ENCODE measurements at regions not wholly inside any gene's neighbourhood (a gene's known extent, or its start where the extent isn't known, plus 50 kb on each side); places are given as distances from the start of the nearest gene placed in this dataset.

DNA sequence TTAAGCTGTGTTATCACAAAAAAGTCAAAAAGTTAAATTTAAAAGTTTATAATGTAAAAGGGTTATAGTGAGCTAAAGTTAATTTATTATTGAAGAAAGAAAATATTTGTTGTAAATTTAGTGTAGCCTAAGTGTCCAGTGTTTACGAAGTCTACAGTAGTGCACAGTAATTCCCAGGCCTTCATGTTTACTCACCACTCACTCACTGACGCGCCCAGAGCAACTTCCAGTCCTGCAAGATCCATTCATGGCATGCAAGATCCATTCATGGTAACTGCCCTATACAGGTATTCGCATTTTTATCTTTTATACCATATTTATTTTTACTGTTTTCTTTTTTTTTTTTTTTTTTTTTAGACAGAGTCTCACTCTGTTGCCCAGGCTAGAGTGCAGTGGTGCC is 69.5 kb downstream of the TPRA1 start:
- ATAC-seq (no peak), DNase-seq (no peak)
- H3K27me3 ChIP-seq = peaks cover 0 to 16% (median under 1%) of the 10 kb centered on the region in 9 donors
- no peaks in the 10 kb centered on the region for H3K36me3 ChIP-seq
- intact Hi-C loops (cut with DNase I) = no loop called here
- no peak overlapping the region for H3K27ac ChIP-seq
- no peaks in the 10 kb centered on the region for H3K4me1 ChIP-seq
- no peak overlapping the region for H3K4me3 ChIP-seq
- TF ChIP-seq POLR2A (IDR thresholded peaks at IDR 0.05) = no peak
- TF ChIP-seq, protein P1, sequence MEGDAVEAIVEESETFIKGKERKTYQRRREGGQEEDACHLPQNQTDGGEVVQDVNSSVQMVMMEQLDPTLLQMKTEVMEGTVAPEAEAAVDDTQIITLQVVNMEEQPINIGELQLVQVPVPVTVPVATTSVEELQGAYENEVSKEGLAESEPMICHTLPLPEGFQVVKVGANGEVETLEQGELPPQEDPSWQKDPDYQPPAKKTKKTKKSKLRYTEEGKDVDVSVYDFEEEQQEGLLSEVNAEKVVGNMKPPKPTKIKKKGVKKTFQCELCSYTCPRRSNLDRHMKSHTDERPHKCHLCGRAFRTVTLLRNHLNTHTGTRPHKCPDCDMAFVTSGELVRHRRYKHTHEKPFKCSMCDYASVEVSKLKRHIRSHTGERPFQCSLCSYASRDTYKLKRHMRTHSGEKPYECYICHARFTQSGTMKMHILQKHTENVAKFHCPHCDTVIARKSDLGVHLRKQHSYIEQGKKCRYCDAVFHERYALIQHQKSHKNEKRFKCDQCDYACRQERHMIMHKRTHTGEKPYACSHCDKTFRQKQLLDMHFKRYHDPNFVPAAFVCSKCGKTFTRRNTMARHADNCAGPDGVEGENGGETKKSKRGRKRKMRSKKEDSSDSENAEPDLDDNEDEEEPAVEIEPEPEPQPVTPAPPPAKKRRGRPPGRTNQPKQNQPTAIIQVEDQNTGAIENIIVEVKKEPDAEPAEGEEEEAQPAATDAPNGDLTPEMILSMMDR (IDR thresholded peaks at IDR 0.05) = no peak
- WGBS, 4 donors = 89 to 91% (median 90%) methylated on average over 4 of the region's 4 CpGs
- peaks cover 0 to 13% (median 0%) of the 10 kb centered on the region in 12 donors for H3K9me3 ChIP-seq

- 81 to 91% (median 85%) methylated on average over 4 of the region's 4 CpGs for WGBS, 4 donors
- DNase-seq = no peak
- TF ChIP-seq, protein P1 (IDR thresholded peaks at IDR 0.05) = no peak
These were observed 72.0 kb downstream of the TPRA1 start for GRCh38 chr3:127518456-127519081.

DNA sequence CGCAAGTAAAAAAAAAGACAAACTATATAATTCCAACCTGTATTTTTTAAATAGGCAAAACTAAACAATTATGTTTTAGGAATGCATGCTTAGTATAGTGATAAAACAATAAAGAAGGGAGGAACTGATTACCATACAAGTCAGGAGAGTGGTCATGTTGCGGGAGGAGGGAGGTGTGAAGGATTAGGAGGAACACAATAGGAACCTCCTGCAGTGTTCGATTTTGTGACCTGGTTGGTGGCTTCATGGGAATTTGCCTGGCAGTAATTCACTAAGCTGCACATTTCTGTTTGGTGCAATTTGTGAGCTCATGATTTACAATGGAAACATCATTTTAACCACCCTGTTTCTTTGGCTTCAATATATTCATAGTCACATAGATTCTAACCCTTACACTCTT is 78.3 kb downstream of the TPRA1 start:
- no peaks in the 10 kb centered on the region for H3K9me3 ChIP-seq
- no peak for DNase-seq

More at GRCh38 chr3:127518456-127519081, 72.0 kb downstream of the TPRA1 start:
- Histone ChIP-seq H3K4me1 (no peaks in the 10 kb centered on the region), H3K9me3 (peaks cover 0 to 13% (median 0%) of the 10 kb centered on the region in 12 donors), H3K4me3 (no peak overlapping the region), H3K27me3 (peaks cover 0 to 6% (median 0%) of the 10 kb centered on the region in 9 donors), H3K36me3 (no peaks in the 10 kb centered on the region), H3K27ac (no peak overlapping the region)
- no peak for ATAC-seq
- intact Hi-C loops (cut with DNase I) = no loop called here

GRCh38 chr3:127501177-127501576 is 89.4 kb downstream of the TPRA1 start:
- ATAC-seq = no peak
- no peaks in the 10 kb centered on the region for H3K4me1 ChIP-seq
- TF ChIP-seq, protein P1 (IDR thresholded peaks at IDR 0.05) = no peak
- no peak for TF ChIP-seq POLR2A (IDR thresholded peaks at IDR 0.05)
- H3K27me3 ChIP-seq = peaks cover 0 to 11% (median 0%) of the 10 kb centered on the region in 9 donors
- no peak overlapping the region for H3K4me3 ChIP-seq
- 88 to 92% (median 90%) methylated on average over 1 of the region's 1 CpG for WGBS, 4 donors
- peaks cover 0 to 40% (median 19%) of the 10 kb centered on the region in 12 donors for H3K9me3 ChIP-seq
- intact Hi-C loops (cut with DNase I) = no loop called here
- DNase-seq = no peak
- H3K36me3 ChIP-seq = no peaks in the 10 kb centered on the region
- no peak overlapping the region for H3K27ac ChIP-seq

More for the DNA sequence above, 78.3 kb downstream of the TPRA1 start:
- no peak for ATAC-seq
- no peaks in the 10 kb centered on the region for H3K36me3 ChIP-seq
- no peak overlapping the region for H3K4me3 ChIP-seq
- WGBS, 4 donors = 40 to 56% (median 48%) methylated on average over 3 of the region's 3 CpGs
- H3K4me1 ChIP-seq = no peaks in the 10 kb centered on the region
- intact Hi-C loops (cut with DNase I) = no loop called here
- TF ChIP-seq, protein P1 (IDR thresholded peaks at IDR 0.05) = no peak
- TF ChIP-seq POLR2A (IDR thresholded peaks at IDR 0.05) = no peak
- peaks cover 0 to 13% (median 0%) of the 10 kb centered on the region in 9 donors for H3K27me3 ChIP-seq
- no peak overlapping the region for H3K27ac ChIP-seq
